GM12873 (cell line): ENCODE measurements at regions not wholly inside any gene's neighbourhood (a gene's known extent, or its start where the extent isn't known, plus 50 kb on each side); places are given as distances from the start of the nearest gene placed in this dataset.

Source experiments
- CTCF ChIP-seq: IDR thresholded peaks from 2 replicates; pipeline ENCODE4 v1.5.1; 2012; ENCODE audit warnings: low read depth, mild to moderate bottlenecking, moderate library complexity, low read length, control low read depth; ENCODE audit not compliant: insufficient read depth; ENCODE audit errors: missing control alignments

GRCh38 chr20:55830121-55830827, 175.0 kb downstream of the CBLN4 start:
- TF ChIP-seq CTCF, result no peak

- TF ChIP-seq CTCF, result no peak
Observed at GRCh38 chr20:55805138-55805537, 200.2 kb downstream of the CBLN4 start.

GRCh38 chr20:55800552-55801245, 204.6 kb downstream of the CBLN4 start:
- no peak for TF ChIP-seq CTCF

GRCh38 chr20:55793986-55794385, 211.3 kb downstream of the CBLN4 start:
- no peak for TF ChIP-seq CTCF

- TF ChIP-seq CTCF, result no peak
Observed at GRCh38 chr20:55792049-55792448, 213.3 kb downstream of the CBLN4 start.

GRCh38 chr20:55790178-55790577, 215.1 kb downstream of the CBLN4 start:
- TF ChIP-seq CTCF, result no peak

- no peak for TF ChIP-seq CTCF
Observed at GRCh38 chr20:55784036-55784435, 221.3 kb downstream of the CBLN4 start.
